GM12874 (cell line): ENCODE measurements at regions not wholly inside any gene's neighbourhood (a gene's known extent, or its start where the extent isn't known, plus 50 kb on each side); places are given as distances from the start of the nearest gene placed in this dataset.

ENCODE experiments used
- CTCF ChIP-seq: IDR thresholded peaks from 2 replicates; pipeline ENCODE4 v1.5.1; 2011; ENCODE audit warnings: low read depth, mild to moderate bottlenecking, control low read depth, low read length, moderate library complexity; ENCODE audit not compliant: insufficient read depth

- no peak for TF ChIP-seq CTCF
Measured at GRCh38 chr6:43965628-43966373, 161.5 kb downstream of the MRPL14 start.

- TF ChIP-seq CTCF = no peak
Measured at GRCh38 chr6:43964659-43965570, 162.3 kb downstream of the MRPL14 start.

GRCh38 chr6:43963877-43964658 lies 163.2 kb downstream of the MRPL14 start:
- no peak for TF ChIP-seq CTCF

- no peak for TF ChIP-seq CTCF
Measured at GRCh38 chr6:43963203-43963602, 164.0 kb downstream of the MRPL14 start.

- TF ChIP-seq CTCF = no peak
Measured at GRCh38 chr6:43962458-43962857, 164.8 kb downstream of the MRPL14 start.

- TF ChIP-seq CTCF = no peak
Measured at GRCh38 chr6:43957273-43957672, 170.0 kb downstream of the MRPL14 start.

- TF ChIP-seq CTCF = no peak
Measured at GRCh38 chr6:43956478-43956877, 170.8 kb downstream of the MRPL14 start.
